SIG-M5 (cell line): ENCODE measurements at regions not wholly inside any gene's neighbourhood (a gene's known extent, or its start where the extent isn't known, plus 50 kb on each side); places are given as distances from the start of the nearest gene placed in this dataset.
"Not testable (repeated sequence)": the region's sequence is repeated elsewhere in the genome, so short reads cannot be mapped to it uniquely, and the experiment has no call there.

ENCODE experiments used
- DNase-seq: peaks from one replicate; lab custom pipeline; 2025; lab: John Stamatoyannopoulos, UW

DNA sequence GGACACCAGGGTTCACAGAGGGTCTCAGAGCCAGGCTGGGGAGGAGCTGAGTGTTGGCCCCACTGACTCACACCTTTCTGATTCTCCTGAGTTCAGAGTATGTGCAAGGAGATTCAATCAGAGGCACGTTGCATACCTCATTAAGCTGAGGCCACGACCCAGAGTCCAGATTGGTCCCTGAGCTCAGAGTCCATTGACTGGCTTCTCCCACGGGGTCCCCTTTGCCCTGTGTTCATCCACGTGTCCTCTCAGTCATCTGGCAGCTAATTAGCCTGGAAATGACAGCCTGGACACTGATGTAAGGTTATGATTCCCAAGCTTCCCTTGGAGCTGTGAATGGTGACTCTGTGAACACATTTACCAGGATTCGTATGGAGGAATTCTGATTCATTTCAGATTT, 267.2 kb downstream of the SH3BP4 start:
- no peak for DNase-seq

- DNase-seq, result no peak
Measured at GRCh38 chr2:235220331-235220730, 268.5 kb downstream of the SH3BP4 start.

- no peak for DNase-seq
Measured at GRCh38 chr2:235223011-235223410, 270.8 kb upstream of the AGAP1 start.

DNA sequence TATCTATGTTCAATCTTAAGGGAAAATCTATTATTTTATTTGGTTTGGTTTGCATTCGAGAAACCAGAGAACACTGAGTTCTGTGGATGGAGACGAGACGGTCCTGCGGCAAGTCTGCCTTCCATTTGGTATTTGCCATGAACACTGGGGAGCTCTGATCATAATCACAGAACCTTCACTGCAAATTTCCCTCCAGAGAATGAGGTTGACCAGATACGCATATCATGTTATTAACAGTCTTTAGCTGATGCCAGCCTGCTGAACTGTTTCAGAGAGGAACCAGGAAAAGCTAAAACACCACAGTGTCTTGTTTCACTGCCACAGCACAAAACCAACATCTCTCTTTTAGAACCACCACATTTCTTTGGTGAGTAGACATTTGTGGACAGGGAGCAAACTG, 269.4 kb upstream of the AGAP1 start:
- no peak for DNase-seq

DNA sequence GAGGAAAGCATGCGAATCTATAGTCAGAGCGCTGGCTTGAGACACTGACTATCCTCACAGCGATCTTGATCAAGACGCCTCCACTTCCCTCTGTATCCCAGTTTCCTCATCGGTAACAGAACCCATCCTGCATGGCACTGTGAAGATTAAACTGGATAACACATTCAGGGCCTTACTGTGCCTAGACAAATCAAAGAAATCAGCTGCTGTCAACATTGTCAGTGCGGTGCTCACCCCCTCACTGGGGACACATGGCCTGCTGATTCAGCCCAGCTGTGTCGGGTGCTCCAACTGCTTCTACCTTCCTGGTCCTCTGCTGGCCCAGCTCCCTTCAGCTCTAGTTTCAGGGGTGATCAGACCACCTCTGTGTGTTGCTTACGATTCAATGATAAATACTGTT, 268.6 kb upstream of the AGAP1 start:
- no peak for DNase-seq

GRCh38 chr2:235227590-235227989, 266.3 kb upstream of the AGAP1 start:
- no peak for DNase-seq

GRCh38 chr2:235228422-235228821, 265.4 kb upstream of the AGAP1 start:
- DNase-seq, result not testable (repeated sequence)

DNA sequence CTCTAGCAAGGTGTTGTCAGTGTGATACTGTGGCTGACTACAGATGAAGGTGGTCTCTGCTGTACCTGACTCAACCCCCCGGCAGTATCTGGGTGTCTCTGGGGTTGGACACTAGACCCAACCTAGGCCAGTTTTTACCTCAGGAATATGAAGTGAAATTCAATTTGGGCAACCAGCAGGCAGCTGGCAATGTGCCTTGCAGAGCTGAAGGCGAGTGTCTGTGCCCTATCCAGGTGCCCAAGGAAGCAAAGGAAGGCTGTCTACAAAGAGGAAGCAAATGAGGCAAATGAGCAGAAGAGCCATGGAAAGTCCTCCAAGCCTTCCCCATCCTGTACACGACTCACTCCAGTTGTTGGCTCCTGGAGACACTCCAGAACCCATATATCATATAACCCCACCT, 264.6 kb upstream of the AGAP1 start:
- no peak for DNase-seq

- DNase-seq, result no peak
Measured at GRCh38 chr2:235230821-235231601, 262.8 kb upstream of the AGAP1 start.

GRCh38 chr2:235232449-235233433, 261.1 kb upstream of the AGAP1 start:
- no peak for DNase-seq

- no peak for DNase-seq
Measured at GRCh38 chr2:235234736-235235135, 259.1 kb upstream of the AGAP1 start.

GRCh38 chr2:235235977-235236767, 257.7 kb upstream of the AGAP1 start:
- DNase-seq, result no peak

DNA sequence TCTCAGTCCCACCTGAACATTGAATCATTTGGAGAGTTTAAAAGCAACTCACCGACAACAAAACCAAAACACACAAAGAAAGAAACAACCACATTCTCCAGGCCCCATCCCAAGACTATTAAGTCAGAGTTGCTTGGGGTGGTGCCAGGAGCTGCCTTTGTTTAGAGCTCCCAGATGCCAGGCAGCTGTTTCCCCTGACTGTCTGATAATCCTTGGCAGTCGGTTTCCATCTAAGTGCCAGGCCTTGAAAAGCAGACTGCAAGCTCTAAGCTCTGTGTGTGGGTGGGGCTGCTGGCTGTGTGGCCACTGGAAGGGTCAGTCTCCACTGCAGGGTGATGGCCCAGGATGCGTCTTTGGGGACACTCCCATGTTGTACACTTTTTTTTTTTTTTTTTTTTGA, 255.3 kb upstream of the AGAP1 start:
- no peak for DNase-seq

DNA sequence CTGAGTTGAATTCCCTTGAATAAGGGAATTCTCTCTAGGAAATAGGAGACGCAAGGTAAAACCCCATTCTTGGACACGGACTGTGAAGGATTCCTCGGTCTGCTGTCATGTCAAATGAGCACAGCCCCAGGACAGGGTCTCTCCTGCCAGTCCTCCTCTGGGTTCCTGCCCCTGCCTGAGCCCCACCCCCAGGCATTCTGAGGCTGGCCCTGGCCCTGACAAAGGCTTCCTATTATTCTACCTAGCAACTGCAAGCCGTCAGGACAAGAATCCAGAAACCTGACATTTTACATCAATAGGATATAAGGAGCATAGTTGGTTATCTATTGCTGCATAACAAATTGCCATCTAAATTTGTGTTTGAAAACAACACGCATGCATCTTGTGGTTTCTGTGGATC, 253.3 kb upstream of the AGAP1 start:
- no peak for DNase-seq

DNA sequence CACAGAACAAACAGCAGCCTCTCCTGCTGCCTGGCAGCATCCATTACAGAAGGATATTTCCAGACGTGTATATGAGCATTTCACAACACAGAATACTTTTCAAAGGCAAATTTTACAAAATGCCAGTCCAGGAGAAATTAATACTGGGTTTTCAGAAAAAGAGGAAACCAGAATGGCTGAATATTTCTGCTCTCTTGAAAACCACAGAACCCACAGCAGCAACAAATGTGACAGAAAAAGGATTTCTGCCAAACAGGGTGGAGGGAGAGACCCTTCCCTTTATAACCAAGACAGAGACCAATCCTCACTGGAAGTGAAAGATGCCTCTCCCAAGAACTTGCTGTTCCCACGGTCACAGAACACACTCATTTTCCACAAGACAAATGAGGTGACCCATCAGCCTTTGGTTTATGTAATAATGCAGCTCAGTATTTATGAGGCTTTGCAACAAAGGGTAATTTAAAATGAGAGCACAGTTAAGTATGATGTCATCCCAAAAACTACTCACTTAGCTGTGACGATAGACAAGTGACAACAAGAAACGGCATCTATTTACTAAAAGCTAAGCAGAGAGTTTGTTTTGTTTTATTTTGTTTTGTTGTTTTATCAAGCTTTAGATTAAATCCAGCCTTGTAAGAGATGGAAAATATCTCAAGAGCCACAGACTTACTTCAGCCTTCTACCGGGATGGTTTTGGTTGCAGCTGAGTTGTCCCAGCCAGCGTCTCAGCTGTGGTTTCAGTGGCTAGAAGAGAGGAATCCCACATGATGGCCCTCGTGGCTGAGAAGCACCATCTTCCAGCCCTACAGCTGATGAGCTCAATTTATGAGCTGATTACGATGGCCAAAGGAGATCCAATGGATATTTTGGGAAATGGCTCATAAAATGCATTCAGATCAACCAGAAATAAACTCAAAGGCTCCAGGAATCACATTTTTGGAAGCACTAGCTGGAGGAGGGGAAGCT, 249.3 kb upstream of the AGAP1 start:
- no peak for DNase-seq

GRCh38 chr2:235247001-235247400, 246.8 kb upstream of the AGAP1 start:
- no peak for DNase-seq

DNA sequence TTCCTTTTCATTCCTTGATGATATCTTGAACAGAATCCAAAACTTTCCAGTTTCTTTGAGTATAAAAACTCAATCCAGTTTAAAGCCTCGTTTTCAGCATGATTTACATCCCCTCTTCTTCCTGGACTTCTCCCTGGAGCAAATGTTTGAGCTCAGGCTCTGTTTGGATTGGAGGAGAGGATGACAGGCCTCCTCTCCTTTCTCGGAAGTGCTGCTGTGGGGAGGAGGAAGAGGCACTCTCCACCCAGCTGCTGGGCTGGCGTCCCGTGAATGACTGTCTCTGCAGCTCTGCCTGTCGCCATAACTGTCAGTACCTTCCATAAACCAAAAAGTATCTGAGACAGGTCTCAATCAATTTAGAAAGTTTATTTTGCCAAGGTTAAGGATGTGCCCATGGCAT, 238.2 kb upstream of the AGAP1 start:
- no peak for DNase-seq

DNA sequence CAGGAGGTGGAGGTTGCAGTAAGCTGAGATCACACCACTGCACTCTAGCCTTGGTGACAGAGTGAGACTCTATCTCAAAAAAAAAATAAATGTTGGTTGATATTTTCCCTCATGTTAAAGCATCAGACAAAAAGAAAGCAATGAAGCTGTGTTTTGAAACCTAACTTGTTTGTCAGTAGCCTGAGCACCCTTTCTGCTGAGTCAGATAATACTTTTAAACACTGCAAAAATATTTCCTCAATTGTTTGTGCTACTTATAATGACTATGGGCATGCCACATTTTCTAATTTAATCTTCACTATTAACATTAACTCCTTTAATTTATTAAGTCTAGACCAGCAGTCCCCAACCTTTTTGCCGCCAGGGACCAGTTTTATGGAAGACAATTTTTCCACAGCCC, 236.3 kb upstream of the AGAP1 start:
- no peak for DNase-seq

DNA sequence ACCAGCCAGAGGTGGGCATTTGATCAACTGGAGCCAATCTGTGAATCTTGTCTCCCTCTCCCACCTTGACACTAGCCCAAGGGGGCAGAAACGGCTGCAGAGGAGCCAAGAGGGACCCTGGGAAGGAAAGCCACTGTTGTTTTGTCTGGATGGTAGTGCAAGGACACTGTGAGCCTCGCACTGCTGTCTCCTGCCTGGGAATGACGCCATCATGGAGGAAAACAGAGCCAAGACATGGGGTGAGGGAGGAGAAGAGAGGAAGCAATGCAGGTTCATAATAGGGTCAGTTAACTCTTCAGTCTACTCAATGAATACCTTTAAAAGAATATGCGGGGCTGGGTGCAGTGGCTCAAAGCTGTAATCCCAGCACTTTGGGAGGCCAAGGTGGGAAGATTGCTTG, 231.1 kb upstream of the AGAP1 start:
- no peak for DNase-seq

- no peak for DNase-seq
Measured at GRCh38 chr2:235263205-235264120, 230.4 kb upstream of the AGAP1 start.
